ENCODE measurements at regions not wholly inside any gene's neighbourhood (a gene's known extent, or its start where the extent isn't known, plus 50 kb on each side); places are given as distances from the start of the nearest gene placed in this dataset.
A peak's percentile ranks its signal among the peaks of the same experiment; 100 is the strongest.

DNA sequence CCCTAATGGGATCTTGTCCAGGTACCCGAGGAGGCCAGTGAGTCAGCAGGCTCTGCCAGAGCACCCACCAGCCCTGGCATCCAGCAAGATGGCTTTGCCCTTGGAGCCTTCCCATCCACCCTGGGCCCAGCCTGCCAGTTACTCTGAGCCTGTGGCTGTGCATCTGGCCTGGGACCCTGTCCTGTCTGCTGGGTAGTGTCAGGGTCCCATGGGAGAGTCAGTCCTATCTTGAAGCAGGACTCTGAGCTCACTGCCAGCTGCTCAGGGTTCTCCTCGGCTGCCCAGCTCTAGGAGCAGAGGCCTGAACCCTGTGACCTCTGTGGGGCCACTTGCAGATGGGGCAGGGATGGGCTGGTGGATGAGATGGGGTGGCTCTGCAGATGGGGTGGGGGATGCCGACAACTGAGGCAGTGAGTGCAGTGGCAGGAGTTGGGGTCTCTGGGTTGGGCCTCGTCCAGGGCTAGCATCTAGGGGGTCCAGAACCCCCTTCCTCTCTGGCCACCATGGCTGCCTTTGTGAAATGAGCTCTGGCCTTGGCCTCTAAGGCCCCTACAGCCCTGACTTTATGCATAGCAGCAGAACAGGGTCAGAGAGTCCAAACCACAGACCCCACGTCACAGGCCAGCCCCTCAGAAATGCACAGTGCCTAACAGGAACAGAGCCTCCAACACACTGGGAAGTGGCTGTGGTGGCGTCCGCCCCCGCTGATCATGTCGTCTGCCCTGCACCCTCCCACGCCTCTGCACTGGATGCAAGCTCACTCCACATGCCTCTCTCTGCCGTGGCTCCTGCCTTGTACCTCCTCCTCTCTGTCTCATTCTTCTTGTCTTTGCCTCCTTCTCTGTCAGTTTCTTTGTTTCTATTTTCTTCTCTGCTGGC, 88.1 kb upstream of the RET start:
- BruUV-seq (replicated peaks) = no TSS peak
- no peaks in the 10 kb centered on the region for H3K79me1 ChIP-seq (ENCODE audit: low read depth in 1 of 2, low read length in 2 of 2)
- no peaks in the 10 kb centered on the region; the same call in 1 of the 2 replicates for H3K27me3 ChIP-seq (ENCODE audit: control insufficient read depth, insufficient read depth, low read length)
- H3K9me1 ChIP-seq (ENCODE audit: insufficient read depth, low read length) = no peaks in the 10 kb centered on the region
- no peaks in the 10 kb centered on the region for H4K20me1 ChIP-seq (ENCODE audit: insufficient read depth, low read length)
- no peak overlapping the region for H2BK20ac ChIP-seq (ENCODE audit: low read depth, low read length)
- no peak overlapping the region for H3K9ac ChIP-seq (ENCODE audit: low read depth, low read length)
- no peak overlapping the region for H3K4ac ChIP-seq (ENCODE audit: low read depth, low read length)
- TF ChIP-seq, protein P1, sequence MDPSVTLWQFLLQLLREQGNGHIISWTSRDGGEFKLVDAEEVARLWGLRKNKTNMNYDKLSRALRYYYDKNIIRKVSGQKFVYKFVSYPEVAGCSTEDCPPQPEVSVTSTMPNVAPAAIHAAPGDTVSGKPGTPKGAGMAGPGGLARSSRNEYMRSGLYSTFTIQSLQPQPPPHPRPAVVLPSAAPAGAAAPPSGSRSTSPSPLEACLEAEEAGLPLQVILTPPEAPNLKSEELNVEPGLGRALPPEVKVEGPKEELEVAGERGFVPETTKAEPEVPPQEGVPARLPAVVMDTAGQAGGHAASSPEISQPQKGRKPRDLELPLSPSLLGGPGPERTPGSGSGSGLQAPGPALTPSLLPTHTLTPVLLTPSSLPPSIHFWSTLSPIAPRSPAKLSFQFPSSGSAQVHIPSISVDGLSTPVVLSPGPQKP (IDR thresholded peaks at IDR 0.05; ENCODE audit: borderline replicate concordance, low read depth, low read length) = no peak
- no peak for TF ChIP-seq CEBPB (IDR thresholded peaks at IDR 0.05; ENCODE audit: low read depth, low read length)
- TF ChIP-seq, protein P2, sequence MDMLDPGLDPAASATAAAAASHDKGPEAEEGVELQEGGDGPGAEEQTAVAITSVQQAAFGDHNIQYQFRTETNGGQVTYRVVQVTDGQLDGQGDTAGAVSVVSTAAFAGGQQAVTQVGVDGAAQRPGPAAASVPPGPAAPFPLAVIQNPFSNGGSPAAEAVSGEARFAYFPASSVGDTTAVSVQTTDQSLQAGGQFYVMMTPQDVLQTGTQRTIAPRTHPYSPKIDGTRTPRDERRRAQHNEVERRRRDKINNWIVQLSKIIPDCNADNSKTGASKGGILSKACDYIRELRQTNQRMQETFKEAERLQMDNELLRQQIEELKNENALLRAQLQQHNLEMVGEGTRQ (IDR thresholded peaks at IDR 0.05; ENCODE audit: low read depth, low read length) = no peak
- no peak for TF ChIP-seq BHLHE40 (IDR thresholded peaks at IDR 0.05; ENCODE audit: low read depth, low read length)
- TF ChIP-seq FOS (IDR thresholded peaks at IDR 0.05; ENCODE audit: low read depth, low read length) = no peak
- no peak for TF ChIP-seq CHD1 (IDR thresholded peaks at IDR 0.05; ENCODE audit: low read depth, low read length)
- no peak for TF ChIP-seq RCOR1 (IDR thresholded peaks at IDR 0.05; ENCODE audit: insufficient replicate concordance, low read length)
- no peak for TF ChIP-seq MAFK (IDR thresholded peaks at IDR 0.05; ENCODE audit: low read depth, low read length)
- no peak for TF ChIP-seq SMC3 (IDR thresholded peaks at IDR 0.05; ENCODE audit: low read depth, low read length)
- no peak overlapping the region for H3K14ac ChIP-seq (replicated peaks; ENCODE audit: low read depth, low read length)
- ATAC-seq (ENCODE audit: low read depth) (no peak), DNase-seq (no peak)
- no peaks in the 10 kb centered on the region for H3K36me3 ChIP-seq (ENCODE audit: control insufficient read depth, insufficient read depth, low read length)
- intact Hi-C loops (cut with micrococcal nuclease) = no loop called here
- H4K5ac ChIP-seq (ENCODE audit: low read depth, low read length) = no peak overlapping the region
- no peak overlapping the region for H3K56ac ChIP-seq (ENCODE audit: extremely low read depth, insufficient read depth, low read length)
- in situ Hi-C loops (cut with MboI; ENCODE audit: low sequenced_read_pairs) = no loop called here
- dilution Hi-C loops (cut with HindIII; ENCODE audit: low sequenced_read_pairs, unreplicated experiment) = no loop called here
- no peak overlapping the region for H2AK5ac ChIP-seq (ENCODE audit: low read depth, low read length)
- H3K4me1 ChIP-seq (ENCODE audit: control insufficient read depth, insufficient read depth, low read length) = no peaks in the 10 kb centered on the region
- 41% methylated on average over 5 of the region's 11 CpGs; no CpG with 5 or more reads in 1 of the 2 experiments for WGBS, 2 experiments (ENCODE audit: extremely low coverage in 2 of 2, insufficient read length in 1 of 2)
- H2BK15ac ChIP-seq (ENCODE audit: low read depth, low read length) = no peak overlapping the region
- POLR2A ChIA-PET (ENCODE audit: unreplicated experiment) = no interaction called here
- H2AFZ ChIP-seq (replicated peaks; ENCODE audit: low read length, poor library complexity) = peak overlapping the region; percentile 32
- no peaks in the 10 kb centered on the region for H3K9me3 ChIP-seq (ENCODE audit: control insufficient read depth, insufficient read depth, low read length)
- no peak overlapping the region for H2AK9ac ChIP-seq (replicated peaks; ENCODE audit: low read depth, low read length, poor library complexity)
- H3K4me3 ChIP-seq (ENCODE audit: insufficient read depth, low read depth, low read length) = no peak overlapping the region
- no peak overlapping the region for H2BK5ac ChIP-seq (ENCODE audit: low read depth, low read length, poor library complexity, severe bottlenecking)
- H2BK120ac ChIP-seq (ENCODE audit: low read depth, low read length) = no peak overlapping the region
- CTCF ChIA-PET = interaction anchor here (0.5 kb wide), 1 partner anchor 357 kb away, joined by 5 read pairs; no protein-coding TSS in a partner anchor
- no peak overlapping the region for H3K23ac ChIP-seq (ENCODE audit: low read depth, low read length)
- no peak overlapping the region for H3K27ac ChIP-seq (ENCODE audit: insufficient read depth, low read length)
- H4K8ac ChIP-seq (ENCODE audit: low read depth in 2 of 2, low read length in 2 of 2) = no peak overlapping the region
- H3K4me2 ChIP-seq (ENCODE audit: low read depth, low read length) = no peak overlapping the region
- no peak overlapping the region for H3K18ac ChIP-seq (ENCODE audit: low read depth, low read length)
- no peak overlapping the region for H4K91ac ChIP-seq (ENCODE audit: insufficient read depth, low read depth, low read length)

All from IMR-90 (cell line).